Sigmoid colon (tissue), 6 donors: ENCODE measurements at regions not wholly inside any gene's neighbourhood (a gene's known extent, or its start where the extent isn't known, plus 50 kb on each side); places are given as distances from the start of the nearest gene placed in this dataset.

Experiments
- DNase-seq: peaks from one replicate; pipeline ENCODE4 v3.0.0-alpha.2; 2019
- H3K27ac ChIP-seq, 4 donors: fragments of 200-600 bp; sonication (generic); one replicate each; pipeline ENCODE4 v1.5.1; 2016 to 2019; ENCODE audit warnings: mild to moderate bottlenecking in 1 of 4
- H3K27me3 ChIP-seq, 3 donors: fragments of 200-600 bp; sonication (generic); one replicate each; pipeline ENCODE4 v1.5.1; 2019; ENCODE audit warnings: mild to moderate bottlenecking in 1 of 3
- H3K36me3 ChIP-seq, 4 donors: fragments of 200-600 bp; sonication (generic); one replicate each; pipeline ENCODE4 v1.5.1; 2016 to 2019
- H3K4me1 ChIP-seq, 4 donors: fragments of 200-600 bp; sonication (generic); one replicate each; pipeline ENCODE4 v1.5.1; 2017 to 2019
- H3K4me3 ChIP-seq, 4 donors: fragments of 200-600 bp; sonication (generic); one replicate each; pipeline ENCODE4 v1.5.1; 2017 to 2019; ENCODE audit warnings: mild to moderate bottlenecking in 2 of 4, moderate library complexity in 1 of 4
- H3K9me3 ChIP-seq, 4 donors: fragments of 200-600 bp in 3 of 4; sonication (generic) in 3 of 4; one replicate each; pipeline versions ENCODE4 v1.5.1 to v1.6.1; 2013 to 2019
- EP300 ChIP-seq, 4 donors: sonication (generic); formaldehyde crosslinking; IDR thresholded peaks; one replicate each; pipeline ENCODE4 v1.6.1; 2017; ENCODE audit warnings: antibody characterized with exemption in 4 of 4
- POLR2A ChIP-seq, 2 donors: fragments of 450-650 bp; IDR thresholded peaks; one replicate each; pipeline ENCODE4 v1.6.1; 2016; ENCODE audit warnings: antibody characterized with exemption in 2 of 2, mild to moderate bottlenecking in 2 of 2, moderate library complexity in 2 of 2
- POLR2AphosphoS5 ChIP-seq, 4 donors: sonication (generic); formaldehyde crosslinking; IDR thresholded peaks; one replicate each; pipeline ENCODE4 v1.6.1; 2017; ENCODE audit warnings: antibody characterized with exemption in 4 of 4
- WGBS, 2 donors: extraction: QIAGEN DNeasy Blood & Tissue Kit; methylation state at CpG; one replicate each; pipeline ENCODE4 v1.1.7; 2013; 5-methylcytosine and 5-hydroxymethylcytosine counted together
- intact Hi-C: fragments of 100-400 bp; cut with DNase I; formaldehyde crosslinking; loops from one replicate; pipeline ENCODE4 v1.15.1; 2023
- TF ChIP-seq, protein P1 (sequence below), 4 experiments: fragments of 450-650 bp in 3 of 4; fragments of 200-600 bp in 1 of 4; IDR thresholded peaks; one replicate each; pipeline ENCODE4 v1.5.1; 2016 to 2019; ENCODE audit warnings: antibody characterized with exemption in 4 of 4, mild to moderate bottlenecking in 3 of 4, moderate library complexity in 2 of 4
- donor health status: healthy with polysubstance abuse.
- donor health status: healthy.

DNA sequence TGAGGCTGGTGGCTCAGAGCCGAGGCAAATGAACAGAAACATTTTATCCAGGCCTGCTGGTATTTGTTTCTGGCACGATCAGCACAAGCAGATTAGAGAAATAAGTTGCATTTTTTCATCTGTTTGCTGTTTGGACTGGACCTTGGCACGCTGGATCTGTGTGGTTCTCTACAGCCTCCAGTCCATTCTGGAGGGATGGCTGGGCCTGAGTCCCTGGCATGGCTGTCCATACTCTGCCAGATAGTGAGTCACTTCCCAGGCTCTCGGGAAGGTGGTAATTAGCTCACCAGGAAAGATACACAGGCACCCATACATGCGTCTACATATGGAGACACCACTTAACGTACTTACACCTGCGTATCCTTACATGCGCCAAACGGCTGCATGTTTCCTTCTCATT, 78.6 kb downstream of the SPRY4 start:
- Histone ChIP-seq H3K36me3 (no peaks in the 10 kb centered on the region), H3K27me3 (no peaks in the 10 kb centered on the region), H3K4me1 (peaks cover 0 to 11% (median 9%) of the 10 kb centered on the region in 4 donors), H3K4me3 (no peak overlapping the region), H3K9me3 (no peaks in the 10 kb centered on the region), H3K27ac (peak overlapping the region in 1 of 4 donors; percentile 65)
- WGBS, 2 donors = 77 to 79% methylated on average over 9 of the region's 9 CpGs
- no peak for DNase-seq
- intact Hi-C loops = no loop called here
- no peak for TF ChIP-seq POLR2AphosphoS5 (IDR thresholded peaks at IDR 0.05)
- TF ChIP-seq, protein P1, sequence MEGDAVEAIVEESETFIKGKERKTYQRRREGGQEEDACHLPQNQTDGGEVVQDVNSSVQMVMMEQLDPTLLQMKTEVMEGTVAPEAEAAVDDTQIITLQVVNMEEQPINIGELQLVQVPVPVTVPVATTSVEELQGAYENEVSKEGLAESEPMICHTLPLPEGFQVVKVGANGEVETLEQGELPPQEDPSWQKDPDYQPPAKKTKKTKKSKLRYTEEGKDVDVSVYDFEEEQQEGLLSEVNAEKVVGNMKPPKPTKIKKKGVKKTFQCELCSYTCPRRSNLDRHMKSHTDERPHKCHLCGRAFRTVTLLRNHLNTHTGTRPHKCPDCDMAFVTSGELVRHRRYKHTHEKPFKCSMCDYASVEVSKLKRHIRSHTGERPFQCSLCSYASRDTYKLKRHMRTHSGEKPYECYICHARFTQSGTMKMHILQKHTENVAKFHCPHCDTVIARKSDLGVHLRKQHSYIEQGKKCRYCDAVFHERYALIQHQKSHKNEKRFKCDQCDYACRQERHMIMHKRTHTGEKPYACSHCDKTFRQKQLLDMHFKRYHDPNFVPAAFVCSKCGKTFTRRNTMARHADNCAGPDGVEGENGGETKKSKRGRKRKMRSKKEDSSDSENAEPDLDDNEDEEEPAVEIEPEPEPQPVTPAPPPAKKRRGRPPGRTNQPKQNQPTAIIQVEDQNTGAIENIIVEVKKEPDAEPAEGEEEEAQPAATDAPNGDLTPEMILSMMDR (IDR thresholded peaks at IDR 0.05) = no peak

DNA sequence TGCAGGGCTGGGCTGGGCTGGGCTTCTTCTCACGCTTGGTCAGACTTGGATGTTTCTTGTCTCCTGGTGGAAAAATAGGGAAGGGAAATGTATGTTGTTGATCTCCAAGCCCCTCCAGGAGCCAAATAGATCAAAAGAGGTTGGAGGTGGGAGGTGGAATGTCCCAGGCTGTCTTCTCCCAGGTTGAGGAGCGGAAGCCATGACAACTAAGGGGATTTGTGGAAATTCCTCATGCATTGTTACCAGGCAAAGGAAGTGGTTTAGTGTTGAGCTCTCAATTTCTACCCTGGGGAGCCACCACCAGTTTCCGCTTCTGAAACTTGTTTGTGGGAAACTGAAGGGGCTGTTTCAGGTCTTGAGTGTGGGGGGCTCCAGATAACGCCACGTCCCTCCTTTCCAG, 79.0 kb downstream of the SPRY4 start:
- H3K9me3 ChIP-seq = no peaks in the 10 kb centered on the region
- TF ChIP-seq EP300 (IDR thresholded peaks at IDR 0.05) = no peak
- no peak for TF ChIP-seq POLR2AphosphoS5 (IDR thresholded peaks at IDR 0.05)
- TF ChIP-seq POLR2A (IDR thresholded peaks at IDR 0.05) = no peak
- no peak for DNase-seq
- intact Hi-C loops = no loop called here
- H3K27ac ChIP-seq = peak overlapping the region in 1 of 4 donors; percentile 65
- WGBS, 2 donors = 74 to 86% methylated on average over 5 of the region's 5 CpGs
- H3K27me3 ChIP-seq = no peaks in the 10 kb centered on the region
- H3K4me3 ChIP-seq = no peak overlapping the region
- H3K4me1 ChIP-seq = peaks cover 0 to 11% (median 9%) of the 10 kb centered on the region in 4 donors
- no peaks in the 10 kb centered on the region for H3K36me3 ChIP-seq

DNA sequence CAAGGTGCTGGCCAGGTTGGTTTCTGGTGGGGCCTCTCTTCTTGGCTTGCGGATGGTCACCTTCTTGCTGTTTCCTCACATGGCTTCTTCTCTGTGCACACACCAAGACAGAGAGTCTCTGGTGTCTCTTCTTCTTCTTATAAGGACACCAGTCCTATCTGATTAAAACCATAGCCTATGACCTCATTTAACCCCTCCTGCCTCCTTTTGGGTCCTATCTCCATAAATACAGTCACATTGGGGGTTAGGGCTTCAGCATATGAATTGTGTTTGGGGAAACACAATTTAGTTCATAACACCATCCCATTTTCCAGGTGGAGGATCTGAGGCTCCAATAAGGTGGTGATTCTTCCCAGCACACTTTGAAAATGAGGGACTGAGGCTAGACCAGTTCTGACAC, 80.4 kb downstream of the SPRY4 start:
- Histone ChIP-seq H3K27ac (no peak overlapping the region), H3K9me3 (no peaks in the 10 kb centered on the region), H3K36me3 (no peaks in the 10 kb centered on the region), H3K4me3 (no peak overlapping the region), H3K4me1 (peaks cover 0 to 11% (median 9%) of the 10 kb centered on the region in 4 donors), H3K27me3 (no peaks in the 10 kb centered on the region)
- DNase-seq = no peak
- intact Hi-C loops = no loop called here
- TF ChIP-seq POLR2AphosphoS5 (IDR thresholded peaks at IDR 0.05) (no peak), EP300 (IDR thresholded peaks at IDR 0.05) (no peak), POLR2A (IDR thresholded peaks at IDR 0.05) (no peak)
- TF ChIP-seq, protein P1 (IDR thresholded peaks at IDR 0.05) = no peak
- 93 to 97% methylated on average over 1 of the region's 1 CpG for whole genome bisulfite sequencing, 2 donors

DNA sequence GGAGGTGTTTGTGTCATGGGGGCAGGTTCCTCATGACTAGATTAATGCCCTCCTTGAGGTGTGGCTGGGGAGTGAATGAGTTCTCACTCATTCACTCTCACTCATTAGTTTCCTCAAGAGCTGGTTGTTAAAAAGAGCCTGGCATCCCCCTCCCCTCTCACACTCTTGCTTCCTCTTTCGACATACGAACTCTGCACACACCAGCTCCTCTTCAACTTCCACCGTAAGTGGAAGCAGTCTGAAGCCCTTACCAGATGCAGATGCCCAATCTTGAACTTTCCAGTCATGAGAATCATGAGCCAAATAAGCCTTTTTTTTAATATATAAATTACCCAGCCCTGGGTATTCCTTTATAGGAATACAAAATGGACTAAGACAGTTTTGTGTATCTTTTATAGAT, 82.5 kb downstream of the SPRY4 start:
- H3K9me3 ChIP-seq = no peaks in the 10 kb centered on the region
- H3K36me3 ChIP-seq = no peaks in the 10 kb centered on the region
- no peak overlapping the region for H3K4me3 ChIP-seq
- no peak for DNase-seq
- WGBS, 2 donors = 69 to 91% methylated on average over 3 of the region's 3 CpGs
- H3K27ac ChIP-seq = no peak overlapping the region
- TF ChIP-seq POLR2AphosphoS5 (IDR thresholded peaks at IDR 0.05) (no peak), EP300 (IDR thresholded peaks at IDR 0.05) (no peak), POLR2A (IDR thresholded peaks at IDR 0.05) (no peak)
- TF ChIP-seq, protein P1 (IDR thresholded peaks at IDR 0.05) = no peak
- H3K4me1 ChIP-seq = peaks cover 0 to 11% (median 9%) of the 10 kb centered on the region in 4 donors
- intact Hi-C loops = no loop called here
- H3K27me3 ChIP-seq = no peaks in the 10 kb centered on the region

DNA sequence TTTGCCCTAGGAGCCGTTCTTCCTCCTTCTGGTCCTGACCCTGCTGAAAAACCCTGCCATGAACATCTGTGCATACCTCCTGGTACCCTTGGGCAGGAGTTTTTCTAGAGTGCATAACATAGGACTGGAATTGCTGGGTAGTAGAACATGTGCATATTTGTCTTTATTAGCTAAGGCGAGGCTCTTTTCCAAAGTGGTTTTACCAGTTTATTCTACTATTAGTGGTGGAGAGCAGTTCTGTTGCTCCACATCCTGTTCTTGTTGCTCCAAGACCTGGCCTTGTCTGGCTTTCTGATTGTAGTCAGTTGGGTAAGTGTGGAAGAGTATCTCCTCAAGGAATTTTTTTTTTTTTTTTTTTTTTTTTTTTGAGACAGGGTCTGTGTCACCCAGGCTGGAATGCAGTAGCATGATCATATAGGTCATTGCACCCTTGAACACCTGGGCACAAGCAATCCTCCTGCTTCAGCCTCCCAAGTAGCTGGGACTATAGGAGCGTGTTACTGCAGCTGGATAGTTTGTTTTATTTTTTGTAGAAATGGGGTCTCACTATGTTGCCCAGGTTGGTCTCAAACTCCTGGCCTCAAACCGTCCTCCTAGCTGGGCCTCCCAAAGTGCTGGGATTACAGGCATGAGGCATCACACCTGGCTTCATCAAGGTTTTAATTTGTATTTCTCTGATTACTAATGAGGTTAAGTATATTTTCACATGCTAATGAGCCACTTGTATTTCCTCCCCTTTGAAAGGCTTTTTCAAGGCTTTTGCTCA, 85.2 kb downstream of the SPRY4 start:
- H3K36me3 ChIP-seq = no peaks in the 10 kb centered on the region
- H3K4me1 ChIP-seq = no peaks in the 10 kb centered on the region
- 78 to 87% methylated on average over 4 of the region's 4 CpGs for WGBS, 2 donors
- H3K4me3 ChIP-seq = no peak overlapping the region
- TF ChIP-seq POLR2A (IDR thresholded peaks at IDR 0.05) (no peak), POLR2AphosphoS5 (IDR thresholded peaks at IDR 0.05) (no peak), EP300 (IDR thresholded peaks at IDR 0.05) (no peak)
- TF ChIP-seq, protein P1 (IDR thresholded peaks at IDR 0.05) = no peak
- intact Hi-C loops = no loop called here
- no peaks in the 10 kb centered on the region for H3K27me3 ChIP-seq
- H3K9me3 ChIP-seq = no peaks in the 10 kb centered on the region
- no peak for DNase-seq
- no peak overlapping the region for H3K27ac ChIP-seq
